ENCODE measurements at regions not wholly inside any gene's neighbourhood (a gene's known extent, or its start where the extent isn't known, plus 50 kb on each side); places are given as distances from the start of the nearest gene placed in this dataset.

- no peak for TF ChIP-seq POLR2A (IDR thresholded peaks at IDR 0.05)
- TF ChIP-seq, protein P1, sequence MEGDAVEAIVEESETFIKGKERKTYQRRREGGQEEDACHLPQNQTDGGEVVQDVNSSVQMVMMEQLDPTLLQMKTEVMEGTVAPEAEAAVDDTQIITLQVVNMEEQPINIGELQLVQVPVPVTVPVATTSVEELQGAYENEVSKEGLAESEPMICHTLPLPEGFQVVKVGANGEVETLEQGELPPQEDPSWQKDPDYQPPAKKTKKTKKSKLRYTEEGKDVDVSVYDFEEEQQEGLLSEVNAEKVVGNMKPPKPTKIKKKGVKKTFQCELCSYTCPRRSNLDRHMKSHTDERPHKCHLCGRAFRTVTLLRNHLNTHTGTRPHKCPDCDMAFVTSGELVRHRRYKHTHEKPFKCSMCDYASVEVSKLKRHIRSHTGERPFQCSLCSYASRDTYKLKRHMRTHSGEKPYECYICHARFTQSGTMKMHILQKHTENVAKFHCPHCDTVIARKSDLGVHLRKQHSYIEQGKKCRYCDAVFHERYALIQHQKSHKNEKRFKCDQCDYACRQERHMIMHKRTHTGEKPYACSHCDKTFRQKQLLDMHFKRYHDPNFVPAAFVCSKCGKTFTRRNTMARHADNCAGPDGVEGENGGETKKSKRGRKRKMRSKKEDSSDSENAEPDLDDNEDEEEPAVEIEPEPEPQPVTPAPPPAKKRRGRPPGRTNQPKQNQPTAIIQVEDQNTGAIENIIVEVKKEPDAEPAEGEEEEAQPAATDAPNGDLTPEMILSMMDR (IDR thresholded peaks at IDR 0.05) = no peak
Observed at GRCh38 chr2:78093436-78093835, 571.3 kb upstream of the LRRTM4 start.

Measured in testis (tissue), 2 donors.